KOPT-K1 (cell line): ENCODE measurements at regions not wholly inside any gene's neighbourhood (a gene's known extent, or its start where the extent isn't known, plus 50 kb on each side); places are given as distances from the start of the nearest gene placed in this dataset.

Experiments
- H3K27ac ChIP-seq: fragments of 200-600 bp; sonication (generic); 2 replicates; pipeline ENCODE4 v1.5.1; 2016; ENCODE audit warnings: antibody characterized with exemption, mild to moderate bottlenecking, low read depth, low read length; ENCODE audit not compliant: poor library complexity, severe bottlenecking
- H3K36me3 ChIP-seq: fragments of 200-600 bp; sonication (generic); 2 replicates; pipeline ENCODE4 v1.5.1; 2017; ENCODE audit warnings: antibody characterized with exemption, mild to moderate bottlenecking, low read length, moderate library complexity; ENCODE audit not compliant: insufficient read depth
- H3K9me3 ChIP-seq: fragments of 200-600 bp; sonication (generic); 2 replicates; pipeline ENCODE4 v1.5.1; 2017; ENCODE audit warnings: antibody characterized with exemption, low read length, mild to moderate bottlenecking; ENCODE audit not compliant: insufficient read depth, poor library complexity, severe bottlenecking

DNA sequence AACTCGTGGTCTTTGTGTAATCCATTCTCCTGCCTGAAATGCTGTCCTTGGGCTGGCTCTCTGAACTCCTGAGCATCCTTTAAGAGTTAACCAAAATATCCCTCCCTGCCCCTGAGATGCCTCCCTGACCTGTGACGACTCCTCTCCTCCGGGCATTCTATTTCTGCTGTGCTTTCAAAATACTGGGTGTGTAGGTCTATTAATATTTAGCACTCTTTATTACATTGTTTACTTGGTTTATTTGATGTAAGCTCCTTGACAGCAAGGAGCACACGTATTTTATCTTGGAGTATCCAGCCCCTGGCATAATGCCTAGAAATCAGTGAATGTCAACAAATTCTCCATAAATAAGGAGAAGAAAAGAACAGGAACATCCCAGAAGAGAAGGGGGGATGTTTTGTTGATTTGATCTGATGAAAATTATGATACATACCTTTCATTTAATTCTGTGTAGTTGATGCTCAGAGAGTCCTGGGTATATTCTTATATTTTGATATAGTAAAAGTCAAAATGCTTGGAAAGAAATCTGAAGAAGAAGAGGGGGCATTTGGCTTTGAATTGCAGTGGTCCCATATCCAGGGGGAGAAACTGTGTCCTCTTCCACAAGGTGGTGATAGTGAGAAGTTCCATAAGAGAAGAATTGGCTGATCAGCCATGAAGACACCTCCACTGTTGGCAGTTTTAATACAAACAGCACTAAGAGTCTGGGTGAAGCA lies 107.7 kb upstream of the MPP7 start:
- H3K27ac ChIP-seq: no peak overlapping the region
- H3K36me3 ChIP-seq: no peaks in the 10 kb centered on the region

DNA sequence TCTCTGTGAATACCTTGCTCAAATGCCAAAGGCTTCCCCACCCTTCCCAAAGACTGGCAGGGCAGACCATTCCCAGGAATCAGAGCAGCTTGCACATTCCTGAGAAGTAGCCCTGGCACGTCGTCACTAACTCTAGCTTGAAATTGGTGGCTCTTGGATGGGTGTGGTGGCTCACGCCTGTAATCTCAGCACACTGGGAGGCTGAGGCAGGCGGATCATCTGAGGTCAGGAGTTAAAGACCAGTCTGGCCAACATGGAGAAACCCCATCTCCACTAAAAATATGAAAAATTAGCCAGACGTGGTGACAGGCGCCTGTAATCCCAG lies 108.2 kb upstream of the MPP7 start:
- H3K36me3 ChIP-seq: no peaks in the 10 kb centered on the region
- no peak overlapping the region for H3K27ac ChIP-seq
- H3K9me3 ChIP-seq: peaks cover 9% of the 10 kb centered on the region

More for the DNA sequence above, 107.7 kb upstream of the MPP7 start:
- H3K9me3 ChIP-seq: peaks cover 9% of the 10 kb centered on the region

DNA sequence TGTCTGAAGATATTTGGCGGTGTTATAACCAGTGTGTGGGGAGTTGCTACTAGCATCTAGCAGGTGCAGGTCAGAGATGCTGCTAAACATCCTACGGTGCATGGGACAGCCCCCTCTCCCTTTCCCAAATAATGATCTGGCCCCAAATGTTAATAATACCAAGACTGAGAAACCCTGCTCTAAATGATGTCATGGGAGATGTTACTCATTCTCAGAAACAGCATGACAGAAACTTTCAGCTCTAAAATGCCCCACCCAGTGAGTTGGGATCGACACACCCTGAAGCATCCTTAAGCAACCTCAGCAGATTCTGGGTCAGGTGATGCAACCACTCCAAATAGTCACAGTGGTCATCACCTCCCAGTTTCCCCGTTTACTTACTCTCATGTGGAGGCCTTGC lies 108.8 kb upstream of the MPP7 start:
- no peaks in the 10 kb centered on the region for H3K36me3 ChIP-seq
- H3K27ac ChIP-seq: no peak overlapping the region
- H3K9me3 ChIP-seq: peaks cover 9% of the 10 kb centered on the region

DNA sequence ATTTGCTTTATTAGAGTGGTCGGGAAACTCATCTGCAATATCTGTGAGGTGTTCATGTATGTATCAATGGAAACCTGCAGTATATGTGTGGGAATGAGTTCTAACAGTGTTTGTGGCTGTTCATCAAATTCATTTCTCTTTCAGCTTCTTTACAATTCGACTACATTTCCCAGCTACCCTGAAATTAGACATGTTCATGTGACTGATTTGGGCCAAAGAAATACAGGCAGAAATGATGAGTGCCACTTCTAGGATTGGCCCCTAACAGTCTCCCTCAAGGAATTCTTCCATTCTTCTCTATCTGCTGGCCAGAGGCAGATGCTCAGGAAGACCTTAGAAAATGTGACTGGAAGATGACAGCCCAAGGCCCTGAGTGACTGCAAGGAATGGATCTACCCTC lies 114.8 kb upstream of the WAC start:
- H3K36me3 ChIP-seq: no peaks in the 10 kb centered on the region
- H3K27ac ChIP-seq: no peak overlapping the region
- peaks cover 8% of the 10 kb centered on the region for H3K9me3 ChIP-seq

DNA sequence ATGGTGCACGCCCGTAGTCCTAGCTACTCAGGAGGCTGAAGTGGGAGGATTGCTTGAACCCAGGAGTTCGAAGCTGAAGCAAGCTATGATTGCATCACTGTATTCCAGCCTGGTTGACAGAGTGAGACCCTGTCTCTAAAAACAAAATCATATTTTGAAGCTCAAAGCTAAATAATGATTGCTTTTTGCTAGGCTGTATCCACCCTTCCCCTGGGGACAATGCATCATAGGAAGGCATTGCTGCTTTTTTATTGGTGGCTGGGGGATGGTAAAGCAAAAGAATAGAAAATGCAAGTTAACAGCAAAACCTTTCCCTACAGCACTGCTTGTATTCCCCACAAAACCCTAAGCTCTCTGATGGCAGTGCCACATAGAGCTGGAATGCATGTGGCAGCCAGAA lies 107.5 kb upstream of the WAC start:
- Histone ChIP-seq H3K36me3 (no peaks in the 10 kb centered on the region), H3K27ac (no peak overlapping the region), H3K9me3 (peaks cover 14% of the 10 kb centered on the region)

DNA sequence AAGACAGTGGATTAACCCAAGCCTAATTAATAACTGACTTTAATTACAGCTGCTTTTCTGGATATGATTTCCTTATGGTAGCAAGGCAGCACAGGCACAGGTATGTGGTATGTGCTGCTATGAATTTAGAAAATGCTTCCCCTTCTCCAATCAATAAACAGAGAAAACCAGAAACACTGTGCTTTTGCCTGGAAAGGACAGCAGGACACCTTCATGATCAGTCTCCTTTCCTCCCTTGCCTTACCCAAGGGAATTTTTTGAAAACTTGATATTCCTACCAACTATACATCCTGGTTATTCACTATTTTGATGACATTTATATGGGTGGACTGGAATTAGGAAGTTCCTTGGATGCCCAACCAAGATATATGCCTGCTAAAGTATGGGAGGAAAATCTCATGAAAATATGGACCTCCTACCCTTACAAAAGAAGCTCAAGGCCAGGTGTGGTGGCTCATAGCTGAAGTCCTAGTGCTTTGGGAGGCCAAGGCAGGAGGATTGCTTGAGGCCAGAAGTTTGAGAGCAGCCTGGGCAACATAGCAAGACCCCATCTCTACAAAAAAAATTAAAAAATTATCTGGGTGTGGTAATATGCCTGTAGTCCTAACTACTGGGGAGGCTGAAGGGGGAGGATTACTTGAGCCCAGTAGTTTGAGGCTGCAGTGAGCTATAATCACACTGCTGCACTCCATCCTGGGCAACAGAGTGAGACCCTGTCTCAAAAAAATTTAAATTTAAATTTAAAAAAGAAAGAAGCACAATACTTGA lies 106.3 kb upstream of the WAC start:
- H3K9me3 ChIP-seq: peaks cover 14% of the 10 kb centered on the region
- H3K27ac ChIP-seq: no peak overlapping the region
- no peaks in the 10 kb centered on the region for H3K36me3 ChIP-seq

DNA sequence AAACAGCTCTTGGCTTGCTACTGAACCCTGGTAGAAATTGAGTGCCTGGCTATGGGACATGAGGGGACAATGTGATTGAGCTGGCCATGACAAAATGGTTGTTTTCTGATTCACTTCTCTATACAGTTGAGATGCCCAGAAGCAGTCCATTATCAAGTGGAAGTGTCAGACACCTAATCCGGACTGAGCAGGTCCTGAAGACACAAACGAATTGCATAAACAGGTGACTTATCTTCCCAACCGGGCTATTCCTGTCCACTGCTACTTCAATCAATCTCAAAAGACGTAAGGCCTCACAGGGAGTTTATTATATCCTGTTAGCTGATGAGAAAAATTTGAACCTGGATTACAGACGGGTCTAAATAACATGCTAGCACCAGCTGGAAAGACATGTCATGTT lies 105.5 kb upstream of the WAC start:
- Histone ChIP-seq H3K9me3 (peaks cover 14% of the 10 kb centered on the region), H3K27ac (no peak overlapping the region), H3K36me3 (no peaks in the 10 kb centered on the region)

DNA sequence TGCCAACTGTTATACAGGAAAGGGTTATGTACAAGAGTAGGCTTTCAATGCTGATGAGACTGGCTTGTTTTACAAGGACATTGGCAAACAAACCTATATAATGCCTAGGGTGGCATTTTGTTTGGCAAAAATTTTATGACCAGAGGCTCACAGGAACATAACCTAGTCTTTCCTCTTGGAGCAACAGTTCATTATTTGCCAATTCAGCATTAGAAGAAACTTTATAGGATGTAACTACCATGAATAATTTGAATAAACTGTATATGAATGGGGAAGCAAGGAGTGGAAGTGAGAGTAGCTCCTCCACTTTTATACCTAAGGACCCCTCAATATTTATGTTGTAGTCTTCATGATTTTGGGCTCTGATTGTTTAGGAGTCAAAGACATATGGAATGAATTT lies 103.9 kb upstream of the WAC start:
- no peaks in the 10 kb centered on the region for H3K36me3 ChIP-seq
- no peak overlapping the region for H3K27ac ChIP-seq
- peaks cover 14% of the 10 kb centered on the region for H3K9me3 ChIP-seq

DNA sequence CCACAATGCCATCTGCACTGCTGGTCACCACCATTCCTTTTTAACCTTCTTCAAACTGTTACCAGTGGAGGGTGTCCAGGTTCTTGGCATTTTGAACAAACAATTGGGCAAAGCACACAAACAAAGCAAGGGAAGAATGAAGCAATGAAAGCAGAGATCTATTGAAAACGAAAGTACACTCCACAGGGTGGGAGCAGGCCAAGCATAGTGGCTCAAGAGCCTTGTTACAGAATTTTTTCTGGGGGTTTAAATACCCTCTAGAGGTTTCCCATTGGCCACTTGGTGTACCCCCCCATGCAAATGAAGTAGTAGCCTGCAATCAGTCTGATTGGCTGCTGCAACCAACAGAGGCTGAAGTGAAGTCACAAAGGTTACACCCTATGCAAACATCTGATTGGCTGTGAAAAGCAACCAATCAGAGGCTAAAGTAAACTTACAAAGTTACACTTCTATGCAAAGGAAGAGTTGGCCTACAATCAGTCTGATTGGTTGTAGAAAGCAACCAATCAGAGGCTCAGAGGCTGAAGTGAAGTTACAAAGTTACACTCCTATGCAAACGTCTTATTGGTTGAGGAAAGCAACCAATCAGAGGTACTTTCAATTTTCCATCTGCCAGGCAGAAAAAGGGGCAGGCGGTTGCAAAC lies 103.2 kb upstream of the WAC start:
- Histone ChIP-seq H3K9me3 (peaks cover 14% of the 10 kb centered on the region), H3K36me3 (no peaks in the 10 kb centered on the region), H3K27ac (no peak overlapping the region)

DNA sequence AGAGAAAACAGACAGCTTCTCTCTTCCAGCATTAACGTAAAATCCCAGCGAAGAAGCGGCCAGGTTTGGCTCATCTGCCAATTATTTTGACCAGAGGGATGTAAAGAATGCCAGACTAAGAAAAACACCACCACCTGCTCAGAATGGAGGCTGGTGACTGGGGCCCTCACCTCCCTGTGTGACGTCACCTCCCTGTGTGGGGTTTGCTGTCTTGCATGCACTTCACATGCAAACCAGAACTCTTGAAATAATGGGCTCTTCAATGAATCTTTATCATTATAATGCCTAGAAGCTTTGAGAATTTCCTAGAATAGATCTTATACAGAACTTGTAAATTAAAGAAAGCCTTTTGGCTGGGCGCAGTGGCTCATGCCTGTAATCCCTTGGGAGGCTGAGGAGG lies 101.8 kb upstream of the WAC start:
- no peak overlapping the region for H3K27ac ChIP-seq
- peaks cover 14% of the 10 kb centered on the region for H3K9me3 ChIP-seq

DNA sequence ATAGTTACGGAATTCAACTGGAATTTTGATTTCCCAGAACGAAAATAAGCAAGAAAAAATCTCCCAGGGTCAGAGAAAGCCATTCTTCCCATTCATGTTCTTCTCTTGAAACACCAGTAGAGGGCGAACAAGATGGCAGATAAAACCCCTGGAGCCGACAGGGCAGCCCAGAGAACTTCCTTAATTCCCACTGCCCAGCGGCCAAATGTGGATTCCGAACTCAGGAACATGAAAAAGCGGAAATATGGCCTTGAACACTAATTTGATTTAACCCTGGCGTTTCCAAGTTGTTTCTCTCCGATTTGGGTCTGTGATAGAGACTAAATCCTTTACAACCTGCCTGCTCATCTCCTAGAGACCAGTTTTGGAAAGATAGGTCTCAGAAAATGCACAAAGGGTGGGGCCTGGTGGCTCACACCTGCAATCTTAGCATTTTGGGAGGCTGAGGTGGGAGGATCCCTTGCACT lies 100.7 kb upstream of the WAC start:
- no peak overlapping the region for H3K27ac ChIP-seq
- peaks cover 14% of the 10 kb centered on the region for H3K9me3 ChIP-seq

More for the DNA sequence above, 101.8 kb upstream of the WAC start:
- no peaks in the 10 kb centered on the region for H3K36me3 ChIP-seq

DNA sequence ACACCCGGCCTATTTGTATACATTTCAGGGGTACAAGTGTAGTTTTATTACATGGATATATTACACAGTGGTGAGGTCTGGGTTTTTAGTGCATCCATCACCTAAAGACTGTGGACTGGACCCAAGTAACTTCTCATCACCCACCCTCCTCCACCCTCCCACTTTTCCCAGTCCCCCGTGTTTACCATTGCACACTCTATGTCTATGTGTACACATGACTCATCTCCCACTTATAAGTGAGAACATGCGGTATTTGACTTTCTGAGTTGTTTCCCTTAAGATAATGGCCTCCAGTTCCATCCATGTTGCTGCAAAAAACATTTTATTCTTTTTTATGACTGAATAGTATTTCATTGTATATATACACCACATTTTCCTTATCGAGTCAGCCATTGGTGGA lies 98.9 kb upstream of the WAC start:
- H3K36me3 ChIP-seq: no peaks in the 10 kb centered on the region
- peaks cover 9% of the 10 kb centered on the region for H3K9me3 ChIP-seq
- H3K27ac ChIP-seq: no peak overlapping the region

More for the DNA sequence above, 100.7 kb upstream of the WAC start:
- no peaks in the 10 kb centered on the region for H3K36me3 ChIP-seq

DNA sequence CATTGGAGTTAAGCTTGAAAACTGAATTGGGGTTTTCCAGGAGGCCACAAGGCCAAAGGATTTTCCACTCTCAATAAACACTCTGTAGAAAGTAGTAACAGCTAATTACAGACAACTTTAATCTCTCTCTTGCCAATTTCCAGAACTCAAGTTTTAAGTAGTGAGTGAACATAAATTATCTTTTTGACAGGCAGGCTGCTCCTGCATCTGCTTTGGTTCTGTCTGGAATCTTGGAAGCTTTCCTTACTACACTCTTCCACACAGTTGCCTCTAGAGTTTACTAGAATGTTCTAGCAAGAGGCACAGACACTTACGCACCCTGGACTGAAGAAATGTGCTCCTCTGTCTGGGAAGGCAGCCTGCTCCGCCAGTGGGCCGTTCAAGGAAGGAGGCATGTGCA lies 90.5 kb upstream of the WAC start:
- Histone ChIP-seq H3K27ac (no peak overlapping the region), H3K36me3 (no peaks in the 10 kb centered on the region), H3K9me3 (no peaks in the 10 kb centered on the region)

DNA sequence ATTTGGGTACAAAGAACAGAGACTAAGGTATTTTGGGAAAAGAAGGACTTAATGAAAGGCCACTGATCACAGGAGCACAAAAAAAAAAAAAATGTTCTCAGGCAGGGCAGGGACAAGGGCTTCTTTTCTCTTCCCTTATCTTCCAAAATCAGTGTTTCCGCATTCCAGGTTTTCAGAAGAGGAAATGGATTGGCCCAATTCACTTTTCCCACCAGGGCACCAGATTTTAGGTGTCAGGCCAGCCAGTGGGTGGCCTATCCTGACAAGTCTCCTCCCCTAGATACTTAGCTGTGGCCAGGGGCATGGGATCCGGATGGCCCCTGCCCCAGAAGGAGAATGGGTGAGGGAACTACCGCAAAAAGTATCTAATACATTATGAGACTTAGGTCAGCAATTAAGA lies 88.9 kb upstream of the WAC start:
- H3K36me3 ChIP-seq: no peaks in the 10 kb centered on the region
- H3K9me3 ChIP-seq: no peaks in the 10 kb centered on the region
- no peak overlapping the region for H3K27ac ChIP-seq

DNA sequence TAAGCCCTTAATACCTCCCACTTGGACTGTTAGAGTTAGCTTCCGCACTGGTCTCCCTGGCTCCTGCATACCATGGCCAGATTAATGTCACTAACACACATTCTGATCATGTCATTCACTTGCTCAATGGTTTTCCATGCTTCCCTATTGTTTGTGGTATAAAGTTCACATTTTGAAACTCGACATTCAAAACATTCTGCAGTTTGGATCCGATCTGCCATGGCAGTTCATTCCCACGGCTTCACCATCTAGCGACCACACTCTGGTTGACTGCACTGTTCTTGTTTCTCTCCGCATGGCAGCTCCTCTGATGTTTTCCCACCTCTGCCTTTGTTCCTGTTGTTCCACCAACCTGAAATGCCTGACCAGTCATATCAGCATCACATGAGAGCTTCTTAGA lies 87.4 kb upstream of the WAC start:
- H3K36me3 ChIP-seq: no peaks in the 10 kb centered on the region
- H3K9me3 ChIP-seq: no peaks in the 10 kb centered on the region
- H3K27ac ChIP-seq: no peak overlapping the region
